ENCODE measurements at regions not wholly inside any gene's neighbourhood (a gene's known extent, or its start where the extent isn't known, plus 50 kb on each side); places are given as distances from the start of the nearest gene placed in this dataset.
A peak's percentile ranks its signal among the peaks of the same experiment; 100 is the strongest.
"Not testable (repeated sequence)": the region's sequence is repeated elsewhere in the genome, so short reads cannot be mapped to it uniquely, and the experiment has no call there.

GRCh38 chr19:27971869-27972268 lies 1241.1 kb downstream of the UQCRFS1 start:
- FAIRE-seq, result no peak

DNA sequence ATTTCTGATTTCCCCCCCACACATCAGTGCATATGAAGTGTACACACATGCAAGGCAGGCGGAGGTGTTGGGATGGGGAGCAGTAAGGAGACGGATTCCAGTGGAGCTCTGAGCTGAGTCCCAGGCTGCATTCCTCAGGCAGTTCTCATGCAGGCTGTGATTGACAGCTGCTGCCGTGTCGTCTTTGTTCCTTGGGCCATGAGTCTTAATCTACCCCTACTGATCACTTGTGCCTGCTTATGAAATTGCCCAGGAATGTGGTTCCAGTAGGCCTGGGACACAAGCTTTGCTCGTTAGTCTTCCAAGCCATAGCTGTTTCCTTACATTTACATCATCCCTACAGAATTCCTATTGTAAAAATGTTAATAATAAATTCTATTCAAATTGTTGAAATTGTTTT lies 1241.9 kb downstream of the UQCRFS1 start:
- no peak for FAIRE-seq

- FAIRE-seq, result peak; percentile 46
Measured at GRCh38 chr19:27966390-27966816, 1246.5 kb downstream of the UQCRFS1 start.

- no peak for FAIRE-seq
Measured at GRCh38 chr19:27964185-27964584, 1248.8 kb downstream of the UQCRFS1 start.

DNA sequence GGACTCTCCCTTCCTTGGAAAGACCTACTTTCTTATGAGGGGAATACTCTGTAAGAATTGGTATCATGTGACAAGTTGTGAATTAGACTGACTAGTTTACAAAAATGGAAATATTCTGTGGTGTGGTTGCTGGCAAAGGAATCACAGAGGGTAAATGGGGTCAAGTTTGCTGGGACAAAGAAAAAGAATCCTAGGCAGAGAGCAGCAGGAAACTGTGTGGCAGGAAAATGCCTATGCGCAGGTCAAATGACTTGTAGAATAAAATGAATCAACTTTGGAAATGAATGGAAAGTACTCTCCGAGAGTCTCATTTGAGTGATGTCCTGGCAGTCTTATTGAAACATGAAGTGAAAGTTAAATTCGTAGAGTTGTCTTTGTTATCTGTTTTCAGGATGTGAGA lies 1250.7 kb downstream of the UQCRFS1 start:
- no peak for FAIRE-seq

DNA sequence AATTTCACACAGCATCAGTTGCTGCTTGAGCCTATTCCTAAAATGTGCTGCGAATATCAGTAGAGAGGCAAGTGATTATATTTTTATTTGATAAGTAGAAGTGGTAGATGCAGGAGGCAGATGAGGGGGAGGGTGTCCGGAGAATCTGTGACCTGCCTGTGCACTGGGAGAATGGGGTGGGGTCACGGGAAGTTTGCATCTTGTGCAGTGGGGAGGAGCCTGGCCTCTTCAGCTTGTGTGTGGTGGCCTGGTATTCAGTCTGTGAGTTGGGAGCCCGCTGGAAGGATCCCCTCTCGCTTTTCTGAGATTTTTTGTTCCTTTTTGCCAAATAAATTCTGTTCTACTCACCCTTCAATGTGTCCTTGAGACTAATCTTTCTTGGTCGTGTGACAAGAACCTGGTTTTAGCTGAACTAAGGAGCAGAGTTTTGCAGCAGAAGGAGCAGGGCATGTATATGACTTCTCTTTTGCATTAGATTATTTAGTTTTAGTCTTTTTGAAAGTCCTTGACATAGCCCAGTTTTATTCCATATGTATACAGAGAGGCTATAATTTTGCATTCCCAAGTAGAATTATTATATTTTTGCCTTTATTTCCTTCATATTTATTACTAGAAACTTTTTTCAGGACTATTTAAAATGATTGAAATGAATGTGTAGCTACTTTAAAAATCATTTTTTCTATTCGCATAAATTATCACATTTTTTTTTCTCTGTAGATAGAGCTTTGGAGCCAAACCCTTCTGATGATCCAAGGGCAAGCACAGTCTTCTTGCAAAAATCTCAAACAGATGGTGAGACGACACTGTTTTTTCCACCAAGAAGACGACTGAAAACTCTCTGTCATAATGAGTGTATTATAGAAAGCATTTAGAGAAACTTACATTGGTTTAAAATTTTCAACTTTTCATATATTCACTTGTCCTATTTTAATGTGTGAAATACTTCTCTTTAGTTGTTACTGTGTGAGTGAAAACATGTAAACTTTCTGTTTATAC lies 1257.2 kb downstream of the UQCRFS1 start:
- FAIRE-seq, result no peak

DNA sequence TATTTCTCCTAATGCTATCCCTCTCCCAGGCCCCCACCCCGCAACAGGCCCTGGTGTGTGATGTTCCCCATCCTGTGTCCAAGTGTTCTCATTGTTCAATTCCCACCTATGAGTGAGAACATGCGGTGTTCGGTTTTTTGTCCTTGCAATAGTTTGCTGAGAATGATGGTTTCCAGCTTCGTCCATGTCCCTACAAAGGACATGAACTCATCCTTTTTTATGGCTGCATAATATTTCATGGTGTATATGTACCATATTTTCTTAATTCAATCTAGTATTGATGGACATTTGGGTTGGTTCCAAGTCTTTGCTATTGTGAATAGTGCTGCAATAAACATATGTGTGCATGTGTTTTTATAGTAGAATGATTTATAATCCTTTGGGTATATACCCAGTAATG lies 1270.3 kb downstream of the UQCRFS1 start:
- FAIRE-seq, result not testable (repeated sequence)

- no peak for FAIRE-seq
Measured at GRCh38 chr19:27936139-27936538, 1276.8 kb downstream of the UQCRFS1 start.

- no peak for FAIRE-seq
Measured at GRCh38 chr19:27935669-27936068, 1277.3 kb downstream of the UQCRFS1 start.

- FAIRE-seq, result no peak
Measured at GRCh38 chr19:27929399-27929798, 1283.6 kb downstream of the UQCRFS1 start.

DNA sequence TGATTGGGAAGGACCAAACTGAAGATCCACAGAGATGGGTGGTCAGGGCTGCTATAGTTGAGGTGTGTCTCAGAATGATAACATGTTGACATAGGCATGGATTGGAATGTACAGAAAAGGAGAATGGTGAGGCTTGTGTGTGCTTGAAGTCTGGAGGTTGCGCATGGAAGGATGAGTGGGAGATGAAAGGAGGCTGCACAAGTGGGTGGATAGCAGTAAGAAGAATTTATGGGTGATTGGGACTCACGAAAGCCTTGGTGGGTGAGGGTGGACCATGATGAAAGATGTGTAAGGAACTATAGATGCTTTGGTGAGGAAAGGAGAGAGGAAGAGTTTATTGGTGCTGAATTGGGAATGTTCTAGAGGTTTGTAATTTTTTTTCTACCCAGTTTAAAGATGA lies 1287.7 kb downstream of the UQCRFS1 start:
- FAIRE-seq, result no peak

DNA sequence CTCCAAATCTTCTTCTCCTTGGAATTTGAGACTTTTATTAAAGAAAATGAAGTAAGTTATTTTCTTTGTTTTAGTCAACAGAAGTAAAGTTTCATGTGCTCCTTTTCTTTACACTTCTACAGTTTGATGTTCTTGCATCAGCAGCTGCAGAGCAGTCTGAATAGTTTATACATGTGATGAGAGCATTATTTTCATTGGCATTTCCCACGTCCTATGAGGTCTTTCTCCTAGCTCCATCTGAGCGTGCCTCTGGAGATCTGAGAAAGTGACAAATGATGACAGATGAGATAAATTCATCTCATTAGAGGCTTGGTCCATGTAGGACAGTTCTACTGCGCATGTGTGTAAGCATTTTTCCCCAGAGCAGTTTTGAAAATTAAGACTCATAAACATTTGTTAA lies 1290.0 kb downstream of the UQCRFS1 start:
- FAIRE-seq, result no peak

- no peak for FAIRE-seq
Measured at GRCh38 chr19:27920774-27921173, 1292.2 kb downstream of the UQCRFS1 start.

- no peak for FAIRE-seq
Measured at GRCh38 chr19:27918818-27919217, 1294.1 kb downstream of the UQCRFS1 start.

- no peak for FAIRE-seq
Measured at GRCh38 chr19:27911122-27911898, 1301.6 kb downstream of the UQCRFS1 start.

DNA sequence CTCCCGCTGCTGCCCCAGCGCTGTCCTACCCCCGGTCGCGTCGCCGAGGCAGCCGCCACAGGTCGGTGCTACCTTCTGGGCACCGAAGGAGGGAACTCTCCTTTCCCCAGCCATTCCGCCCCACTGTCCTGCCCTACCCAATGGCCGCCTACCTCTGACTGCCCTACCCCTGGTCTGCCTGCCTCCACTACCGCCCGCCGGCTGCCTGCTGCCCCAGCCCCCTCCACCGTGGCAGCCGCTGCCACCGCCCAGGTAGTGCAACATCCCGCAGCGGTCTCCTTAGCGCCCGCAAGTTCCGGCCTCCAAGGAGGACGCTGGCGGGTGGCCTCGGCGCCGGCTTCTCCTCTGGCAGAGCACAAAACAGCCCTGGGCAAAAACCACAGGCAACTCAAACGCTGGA lies 1303.1 kb downstream of the UQCRFS1 start:
- FAIRE-seq, result no peak

DNA sequence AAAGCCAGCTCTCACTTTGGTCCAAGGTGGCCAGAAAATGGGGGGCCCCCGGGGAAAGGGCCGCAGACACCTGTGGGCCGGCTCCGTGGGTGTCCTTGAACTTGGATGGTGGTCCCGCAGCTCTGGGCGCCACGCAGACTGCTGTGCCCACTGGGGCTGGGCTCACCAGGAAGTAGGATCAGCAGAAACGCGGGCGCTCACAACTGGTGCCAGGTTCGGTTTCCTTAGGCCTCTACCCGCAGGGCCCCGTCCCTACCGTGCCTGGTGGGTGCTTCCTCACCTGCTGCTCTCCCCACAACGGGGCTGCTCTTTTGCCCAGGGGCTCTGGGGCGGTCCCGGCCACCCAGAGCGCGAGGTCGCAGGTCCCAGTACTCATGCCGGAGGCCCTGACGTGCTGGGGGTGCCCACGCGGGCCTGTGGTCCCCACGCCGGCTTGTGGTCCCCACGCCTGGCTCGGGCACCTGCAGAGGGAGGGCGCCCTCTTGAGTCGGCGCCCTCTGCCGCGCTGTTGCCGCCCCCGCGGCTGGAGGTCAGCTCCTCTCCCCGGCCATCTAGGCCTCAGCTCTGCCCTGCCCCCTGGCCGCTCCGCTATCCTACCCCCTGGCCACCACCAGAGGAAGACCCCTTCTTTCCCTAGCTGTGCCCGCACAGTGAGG lies 1303.6 kb downstream of the UQCRFS1 start:
- no peak for FAIRE-seq

DNA sequence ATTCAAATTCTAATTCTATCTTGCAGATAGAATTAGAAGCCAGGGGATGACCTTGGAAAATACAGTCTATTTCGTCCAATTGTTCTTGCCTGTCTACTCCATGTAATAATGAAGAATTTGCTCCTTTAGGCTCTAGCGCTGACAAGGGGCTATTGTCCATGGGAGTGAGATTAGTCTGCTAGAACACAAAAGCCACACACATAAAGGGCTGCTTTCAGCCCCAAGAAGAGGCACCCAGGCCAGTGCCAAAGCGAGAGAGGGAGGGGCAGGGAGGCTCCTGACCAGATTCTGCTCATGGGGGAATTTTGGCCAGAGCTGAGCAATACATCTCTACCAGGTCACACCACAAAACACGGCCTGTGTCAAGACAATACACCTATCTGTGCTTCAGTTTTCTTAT lies 1306.9 kb downstream of the UQCRFS1 start:
- FAIRE-seq, result no peak

DNA sequence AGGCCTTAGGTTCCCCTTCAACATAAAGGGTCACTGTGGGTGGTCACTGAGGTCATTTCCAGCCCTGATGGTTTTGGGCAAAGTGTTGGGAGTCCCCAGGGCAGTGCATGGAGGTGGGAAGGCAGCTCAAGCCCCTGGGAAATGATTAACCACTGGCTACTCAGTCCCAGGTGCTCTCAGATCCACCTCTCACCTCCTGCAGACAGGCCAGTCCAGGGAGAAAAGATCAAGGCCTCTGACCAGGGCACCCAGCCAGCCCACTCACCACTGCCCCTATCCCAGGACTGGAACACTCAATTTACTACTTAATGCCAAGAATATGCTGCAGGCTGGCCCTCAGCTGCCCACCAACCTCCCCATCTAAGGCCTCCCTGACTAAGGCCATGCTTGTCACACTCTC lies 1307.9 kb downstream of the UQCRFS1 start:
- no peak for FAIRE-seq

DNA sequence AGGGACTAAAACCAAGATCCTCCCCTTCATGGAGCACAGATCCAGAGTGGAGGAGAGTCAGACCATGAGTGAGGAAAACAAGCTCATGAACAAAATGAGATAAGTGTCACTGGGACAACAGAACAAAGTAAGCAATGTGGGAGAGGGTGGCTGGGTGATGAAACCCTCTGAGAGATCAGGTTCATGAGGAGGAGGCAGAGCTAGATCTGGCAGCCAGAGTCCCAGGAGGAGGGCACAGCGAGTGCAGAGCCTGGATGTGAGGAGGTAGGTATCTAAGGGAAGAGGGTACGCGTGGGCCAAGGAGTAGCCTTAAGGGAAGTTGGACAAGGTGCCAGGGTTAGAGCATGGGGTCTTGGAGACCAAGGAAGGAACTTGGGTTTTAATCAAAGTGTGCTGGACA lies 1311.9 kb downstream of the UQCRFS1 start:
- FAIRE-seq, result no peak

GRCh38 chr19:27896091-27896490 lies 1316.9 kb downstream of the UQCRFS1 start:
- no peak for FAIRE-seq

GRCh38 chr19:27894906-27895754 lies 1317.8 kb downstream of the UQCRFS1 start:
- no peak for FAIRE-seq

Data from TTC549 (cell line).